ENCODE measurements at regions not wholly inside any gene's neighbourhood (a gene's known extent, or its start where the extent isn't known, plus 50 kb on each side); places are given as distances from the start of the nearest gene placed in this dataset.
"Not testable (repeated sequence)": the region's sequence is repeated elsewhere in the genome, so short reads cannot be mapped to it uniquely, and the experiment has no call there.

DNA sequence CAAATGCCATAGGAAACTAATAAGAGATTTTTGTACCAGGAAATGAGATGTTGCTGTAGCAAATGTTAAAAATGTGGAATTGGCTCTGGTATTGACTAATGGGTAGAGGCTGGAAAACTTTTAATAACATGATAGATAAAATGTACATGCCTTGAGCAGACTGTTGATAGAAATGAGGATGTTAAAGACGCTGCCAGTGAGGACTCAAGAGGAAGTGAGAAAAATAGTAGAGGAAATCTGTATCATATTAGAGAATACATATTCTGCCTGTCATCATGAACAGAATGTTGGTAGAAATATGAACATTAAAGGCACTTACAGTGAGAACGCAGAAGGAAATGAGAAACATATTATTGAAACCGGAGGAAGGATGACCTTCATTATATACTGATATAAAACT, 577.2 kb upstream of the HTR2C start (continued):
- TF ChIP-seq, protein P1, sequence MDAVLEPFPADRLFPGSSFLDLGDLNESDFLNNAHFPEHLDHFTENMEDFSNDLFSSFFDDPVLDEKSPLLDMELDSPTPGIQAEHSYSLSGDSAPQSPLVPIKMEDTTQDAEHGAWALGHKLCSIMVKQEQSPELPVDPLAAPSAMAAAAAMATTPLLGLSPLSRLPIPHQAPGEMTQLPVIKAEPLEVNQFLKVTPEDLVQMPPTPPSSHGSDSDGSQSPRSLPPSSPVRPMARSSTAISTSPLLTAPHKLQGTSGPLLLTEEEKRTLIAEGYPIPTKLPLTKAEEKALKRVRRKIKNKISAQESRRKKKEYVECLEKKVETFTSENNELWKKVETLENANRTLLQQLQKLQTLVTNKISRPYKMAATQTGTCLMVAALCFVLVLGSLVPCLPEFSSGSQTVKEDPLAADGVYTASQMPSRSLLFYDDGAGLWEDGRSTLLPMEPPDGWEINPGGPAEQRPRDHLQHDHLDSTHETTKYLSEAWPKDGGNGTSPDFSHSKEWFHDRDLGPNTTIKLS (IDR thresholded peaks at IDR 0.05; ENCODE audit: borderline replicate concordance, low read depth) = no peak
- no peak for TF ChIP-seq CAMTA2 (CRISPR knock-in tag; conservative IDR thresholded peaks at IDR 0.05)
- TF ChIP-seq CC2D1A (IDR thresholded peaks at IDR 0.05) = no peak
- TF ChIP-seq TRIM24 (IDR thresholded peaks at IDR 0.05) = no peak

DNA sequence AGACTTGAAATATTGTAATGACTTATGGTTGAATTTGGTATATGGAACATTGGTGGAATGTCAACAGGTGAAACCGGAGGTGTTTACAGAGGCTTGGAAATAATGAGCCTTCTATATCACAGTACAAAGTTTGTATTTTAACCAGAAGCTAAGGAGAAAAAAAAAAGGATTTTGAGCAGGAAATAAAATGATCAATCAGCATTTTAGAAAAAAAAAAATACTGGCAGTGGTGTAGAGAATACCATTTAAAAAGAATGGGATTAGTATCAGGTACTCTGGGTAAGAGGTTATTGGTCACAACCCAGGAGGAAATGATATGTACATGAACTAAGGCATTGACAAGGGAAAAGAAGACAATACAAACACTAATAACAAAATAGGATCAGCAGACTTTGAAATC, 587.1 kb upstream of the HTR2C start:
- no peaks in the 10 kb centered on the region for H3K9me1 ChIP-seq (ENCODE audit: control insufficient read depth, insufficient read depth, low read length)
- H3K36me3 ChIP-seq (ENCODE audit: control insufficient read depth, insufficient read depth, low read length) = no peaks in the 10 kb centered on the region; the same call in 2 of the 3 replicates
- H3K4me3 ChIP-seq = no peak overlapping the region
- TF ChIP-seq MAFF (IDR thresholded peaks at IDR 0.05; ENCODE audit: low read length) (peak; percentile 23; the same call in 1 of the 2 replicates), ADNP (tag; IDR thresholded peaks at IDR 0.05) (no peak), NRF1 (conservative IDR thresholded peaks at IDR 0.05 in 1 of 2, IDR thresholded peaks at IDR 0.05 in 1 of 2) (no peak), ZNF316 (IDR thresholded peaks at IDR 0.05) (peak; percentile 80), CCNT2 (IDR thresholded peaks at IDR 0.05; ENCODE audit: borderline replicate concordance, extremely low read depth, insufficient read length, low read depth, low read length) (no peak), C11orf30 (IDR thresholded peaks at IDR 0.05; ENCODE audit: low read depth) (peak; percentile 51; the same call in 1 of the 2 replicates)
- TF ChIP-seq, protein P2, sequence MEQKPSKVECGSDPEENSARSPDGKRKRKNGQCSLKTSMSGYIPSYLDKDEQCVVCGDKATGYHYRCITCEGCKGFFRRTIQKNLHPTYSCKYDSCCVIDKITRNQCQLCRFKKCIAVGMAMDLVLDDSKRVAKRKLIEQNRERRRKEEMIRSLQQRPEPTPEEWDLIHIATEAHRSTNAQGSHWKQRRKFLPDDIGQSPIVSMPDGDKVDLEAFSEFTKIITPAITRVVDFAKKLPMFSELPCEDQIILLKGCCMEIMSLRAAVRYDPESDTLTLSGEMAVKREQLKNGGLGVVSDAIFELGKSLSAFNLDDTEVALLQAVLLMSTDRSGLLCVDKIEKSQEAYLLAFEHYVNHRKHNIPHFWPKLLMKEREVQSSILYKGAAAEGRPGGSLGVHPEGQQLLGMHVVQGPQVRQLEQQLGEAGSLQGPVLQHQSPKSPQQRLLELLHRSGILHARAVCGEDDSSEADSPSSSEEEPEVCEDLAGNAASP (IDR thresholded peaks at IDR 0.05) = no peak
- in situ Hi-C loops (cut with MboI) = no loop called here
- FAIRE-seq (no peak), DNase-seq (ENCODE audit: extremely low read depth in 1 of 4, low spot score in 3 of 4) (no peak), ATAC-seq (no peak)
- no peak overlapping the region for H3K27ac ChIP-seq (ENCODE audit: extremely low read depth, low read depth, low read length)
- ChIA-PET CTCF (ENCODE audit: low intra/inter-chr PET ratio) (no interaction called here), POLR2A (no interaction called here)
- no peak overlapping the region for H3K4me2 ChIP-seq (ENCODE audit: insufficient read depth, low read length)
- peaks cover 0 to 3% of the 10 kb centered on the region in 2 experiments; a peak in 2 of 5 replicates for H3K4me1 ChIP-seq (replicated peaks in 1 of 2; ENCODE audit: control insufficient read depth in 2 of 2, insufficient read depth in 2 of 2, low read length in 2 of 2)
- WGBS (ENCODE audit: insufficient coverage, low coverage, missing lambda C conversion rate) = 11% methylated on average over 1 of the region's 1 CpG
- H3K27me3 ChIP-seq (ENCODE audit: control insufficient read depth in 2 of 2, insufficient read depth in 2 of 2, low read length in 2 of 2) = no peaks in the 10 kb centered on the region
- no TSS peak for BruUV-seq (replicated peaks)
- no peaks in the 10 kb centered on the region for H4K20me1 ChIP-seq (replicated peaks; ENCODE audit: control insufficient read depth, insufficient read depth, low read length)
- no peak overlapping the region for H2AFZ ChIP-seq (ENCODE audit: low read depth, low read length)
- H3K9me3 ChIP-seq (replicated peaks; ENCODE audit: control insufficient read depth, insufficient read depth, low read depth, low read length) = no peaks in the 10 kb centered on the region
- H3K9ac ChIP-seq (ENCODE audit: insufficient read depth in 1 of 2, low read depth in 2 of 2, low read length in 2 of 2) = no peak overlapping the region
- H3K79me2 ChIP-seq (ENCODE audit: control insufficient read depth, insufficient read depth, low read length) = no peaks in the 10 kb centered on the region; the same call in 1 of the 3 replicates
- intact Hi-C loops (cut with micrococcal nuclease) = loop anchor here (10.0 kb wide), 1 partner anchor 78 kb away; no protein-coding TSS in a partner anchor

DNA sequence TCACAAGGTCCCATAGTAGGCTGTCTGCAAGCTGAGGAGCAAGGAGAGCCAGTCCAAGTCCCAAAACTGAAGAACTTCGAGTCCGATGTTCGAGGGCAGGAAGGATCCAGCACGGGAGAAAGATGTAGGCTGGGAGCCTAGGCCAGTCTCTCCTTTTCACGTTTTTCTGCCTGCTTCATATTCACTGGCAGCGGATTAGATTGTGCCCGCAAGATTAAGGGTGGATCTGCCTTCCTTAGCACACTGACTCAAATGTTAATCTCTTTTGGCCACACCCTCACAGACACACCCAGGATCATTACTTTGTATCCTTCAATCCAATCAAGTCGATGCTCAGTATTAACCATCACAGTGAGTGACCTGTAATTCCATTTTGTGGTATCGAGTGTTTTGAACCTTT, 592.2 kb upstream of the HTR2C start:
- in situ Hi-C loops (cut with MboI); H2AFZ ChIP-seq (ENCODE audit: low read depth, low read length); H4K20me1 ChIP-seq (replicated peaks; ENCODE audit: control insufficient read depth, insufficient read depth, low read length); H3K9me3 ChIP-seq (replicated peaks; ENCODE audit: control insufficient read depth, insufficient read depth, low read depth, low read length); H3K36me3 ChIP-seq (ENCODE audit: control insufficient read depth, insufficient read depth, low read length); ATAC-seq; BruUV-seq (replicated peaks); H3K4me3 ChIP-seq; CTCF ChIA-PET (ENCODE audit: low intra/inter-chr PET ratio); H3K9me1 ChIP-seq (ENCODE audit: control insufficient read depth, insufficient read depth, low read length); POLR2A ChIA-PET; DNase-seq (ENCODE audit: extremely low read depth in 1 of 4, low spot score in 3 of 4); H3K4me1 ChIP-seq (replicated peaks in 1 of 2; ENCODE audit: control insufficient read depth in 2 of 2, insufficient read depth in 2 of 2, low read length in 2 of 2); H3K79me2 ChIP-seq (ENCODE audit: control insufficient read depth, insufficient read depth, low read length); H3K27me3 ChIP-seq (ENCODE audit: control insufficient read depth in 2 of 2, insufficient read depth in 2 of 2, low read length in 2 of 2); H3K9ac ChIP-seq (ENCODE audit: insufficient read depth in 1 of 2, low read depth in 2 of 2, low read length in 2 of 2); H3K27ac ChIP-seq (ENCODE audit: extremely low read depth, low read depth, low read length): not testable (repeated sequence)
- peak overlapping the region; percentile 39; the same call in 1 of the 2 replicates for H3K4me2 ChIP-seq (ENCODE audit: insufficient read depth, low read length)
- FAIRE-seq = peak; percentile 46
- WGBS (ENCODE audit: insufficient coverage, low coverage, missing lambda C conversion rate) = 9% methylated on average over 9 of the region's 9 CpGs
- intact Hi-C loops (cut with micrococcal nuclease) = loop anchor here (10.0 kb wide), 1 partner anchor 83 kb away; no protein-coding TSS in a partner anchor

Measured in K562 (cell line).